GM12875 (cell line): ENCODE measurements at regions not wholly inside any gene's neighbourhood (a gene's known extent, or its start where the extent isn't known, plus 50 kb on each side); places are given as distances from the start of the nearest gene placed in this dataset.

ENCODE experiments used
- H3K4me3 ChIP-seq: one replicate; pipeline ENCODE4 v1.5.1; 2011; ENCODE audit warnings: low read depth, low read length, control low read depth
- TF ChIP-seq, protein P1 (sequence below): IDR thresholded peaks from 2 replicates; pipeline ENCODE4 v1.5.1; 2011; ENCODE audit warnings: low read depth, mild to moderate bottlenecking, control low read depth, inconsistent platforms, low read length, moderate library complexity, borderline replicate concordance; ENCODE audit not compliant: insufficient read depth

GRCh38 chr9:80012557-80013330, 441.0 kb downstream of the TLE4 start:
- TF ChIP-seq, protein P1, sequence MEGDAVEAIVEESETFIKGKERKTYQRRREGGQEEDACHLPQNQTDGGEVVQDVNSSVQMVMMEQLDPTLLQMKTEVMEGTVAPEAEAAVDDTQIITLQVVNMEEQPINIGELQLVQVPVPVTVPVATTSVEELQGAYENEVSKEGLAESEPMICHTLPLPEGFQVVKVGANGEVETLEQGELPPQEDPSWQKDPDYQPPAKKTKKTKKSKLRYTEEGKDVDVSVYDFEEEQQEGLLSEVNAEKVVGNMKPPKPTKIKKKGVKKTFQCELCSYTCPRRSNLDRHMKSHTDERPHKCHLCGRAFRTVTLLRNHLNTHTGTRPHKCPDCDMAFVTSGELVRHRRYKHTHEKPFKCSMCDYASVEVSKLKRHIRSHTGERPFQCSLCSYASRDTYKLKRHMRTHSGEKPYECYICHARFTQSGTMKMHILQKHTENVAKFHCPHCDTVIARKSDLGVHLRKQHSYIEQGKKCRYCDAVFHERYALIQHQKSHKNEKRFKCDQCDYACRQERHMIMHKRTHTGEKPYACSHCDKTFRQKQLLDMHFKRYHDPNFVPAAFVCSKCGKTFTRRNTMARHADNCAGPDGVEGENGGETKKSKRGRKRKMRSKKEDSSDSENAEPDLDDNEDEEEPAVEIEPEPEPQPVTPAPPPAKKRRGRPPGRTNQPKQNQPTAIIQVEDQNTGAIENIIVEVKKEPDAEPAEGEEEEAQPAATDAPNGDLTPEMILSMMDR: no peak
- no peak overlapping the region for H3K4me3 ChIP-seq

GRCh38 chr9:80009204-80009603, 437.4 kb downstream of the TLE4 start:
- TF ChIP-seq, protein P1: no peak
- H3K4me3 ChIP-seq: no peak overlapping the region

- H3K4me3 ChIP-seq: no peak overlapping the region
- TF ChIP-seq, protein P1: no peak
These were observed 432.9 kb downstream of the TLE4 start for GRCh38 chr9:80004714-80005113.

- TF ChIP-seq, protein P1: no peak
- H3K4me3 ChIP-seq: no peak overlapping the region
These were observed 418.8 kb downstream of the TLE4 start for GRCh38 chr9:79990536-79990935.

GRCh38 chr9:79989079-79989478, 417.3 kb downstream of the TLE4 start:
- TF ChIP-seq, protein P1: no peak
- no peak overlapping the region for H3K4me3 ChIP-seq

DNA sequence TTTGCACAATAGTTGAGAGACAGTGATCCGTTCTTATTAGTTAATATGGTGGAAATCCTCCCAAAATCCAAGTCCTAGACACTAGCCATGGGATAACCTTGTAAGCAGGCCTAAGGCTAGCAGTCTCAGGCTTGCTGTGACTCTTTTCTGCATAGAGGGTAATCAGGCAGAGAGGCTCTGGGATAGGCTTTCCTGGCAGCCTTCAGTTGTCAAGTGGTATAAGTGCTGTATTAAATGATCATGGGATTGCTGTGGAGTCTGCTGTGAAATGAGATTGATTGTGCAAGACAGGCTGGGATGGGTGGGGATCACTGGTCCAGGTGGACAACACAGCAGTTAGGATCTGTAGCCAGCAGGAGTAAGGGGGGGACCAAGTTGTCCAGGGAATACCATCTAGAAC, 416.4 kb downstream of the TLE4 start:
- H3K4me3 ChIP-seq: no peak overlapping the region
- TF ChIP-seq, protein P1: no peak

GRCh38 chr9:79986437-79986836, 414.7 kb downstream of the TLE4 start:
- H3K4me3 ChIP-seq: no peak overlapping the region
- TF ChIP-seq, protein P1: no peak
